BJ (cell line): ENCODE measurements at regions not wholly inside any gene's neighbourhood (a gene's known extent, or its start where the extent isn't known, plus 50 kb on each side); places are given as distances from the start of the nearest gene placed in this dataset.

ENCODE experiments used
- CTCF ChIA-PET: fragments of 350-600 bp; formaldehyde crosslinking; extraction: SDS; loops from one replicate; lab custom pipeline; 2021; ENCODE audit warnings: antibody characterized with exemption, inconsistent platforms; lab: Yijun Ruan, JAX
- POLR2A ChIA-PET: fragments of 300-600 bp; sonication (Branson Sonifier 250); formaldehyde crosslinking; extraction: SDS; loops from one replicate; lab custom pipeline; 2021; ENCODE audit warnings: antibody characterized with exemption; lab: Charles Lee
- DNase-seq: peaks from one replicate; pipeline ENCODE4 v3.0.0-alpha.2; 2011; ENCODE audit warnings: low read depth
- H3K27me3 ChIP-seq: 2 replicates; pipeline ENCODE4 v1.6.0; 2011; ENCODE audit warnings: low read length; ENCODE audit not compliant: control insufficient read depth, insufficient read depth
- H3K36me3 ChIP-seq: 2 replicates; pipeline ENCODE4 v1.5.1; 2011; ENCODE audit warnings: low read length; ENCODE audit not compliant: control insufficient read depth, insufficient read depth
- H3K4me3 ChIP-seq: 2 replicates; pipeline ENCODE4 v1.5.1; 2011; ENCODE audit warnings: low read depth, mild to moderate bottlenecking, control low read depth, low read length
- TF ChIP-seq, protein P1 (sequence below): IDR thresholded peaks from 2 replicates; pipeline ENCODE4 v1.5.1; 2011; ENCODE audit warnings: low read depth, mild to moderate bottlenecking, control low read depth, inconsistent platforms, low read length, moderate library complexity; ENCODE audit not compliant: insufficient read depth

- Histone ChIP-seq H3K4me3 (no peak overlapping the region), H3K36me3 (no peaks in the 10 kb centered on the region), H3K27me3 (no peaks in the 10 kb centered on the region)
- TF ChIP-seq, protein P1, sequence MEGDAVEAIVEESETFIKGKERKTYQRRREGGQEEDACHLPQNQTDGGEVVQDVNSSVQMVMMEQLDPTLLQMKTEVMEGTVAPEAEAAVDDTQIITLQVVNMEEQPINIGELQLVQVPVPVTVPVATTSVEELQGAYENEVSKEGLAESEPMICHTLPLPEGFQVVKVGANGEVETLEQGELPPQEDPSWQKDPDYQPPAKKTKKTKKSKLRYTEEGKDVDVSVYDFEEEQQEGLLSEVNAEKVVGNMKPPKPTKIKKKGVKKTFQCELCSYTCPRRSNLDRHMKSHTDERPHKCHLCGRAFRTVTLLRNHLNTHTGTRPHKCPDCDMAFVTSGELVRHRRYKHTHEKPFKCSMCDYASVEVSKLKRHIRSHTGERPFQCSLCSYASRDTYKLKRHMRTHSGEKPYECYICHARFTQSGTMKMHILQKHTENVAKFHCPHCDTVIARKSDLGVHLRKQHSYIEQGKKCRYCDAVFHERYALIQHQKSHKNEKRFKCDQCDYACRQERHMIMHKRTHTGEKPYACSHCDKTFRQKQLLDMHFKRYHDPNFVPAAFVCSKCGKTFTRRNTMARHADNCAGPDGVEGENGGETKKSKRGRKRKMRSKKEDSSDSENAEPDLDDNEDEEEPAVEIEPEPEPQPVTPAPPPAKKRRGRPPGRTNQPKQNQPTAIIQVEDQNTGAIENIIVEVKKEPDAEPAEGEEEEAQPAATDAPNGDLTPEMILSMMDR: no peak
- no peak for DNase-seq
- ChIA-PET POLR2A (no interaction called here), CTCF (no interaction called here)
These were observed 190.6 kb upstream of the C11orf58 start for GRCh38 chr11:16547879-16548278.

GRCh38 chr11:16543642-16544041 is 187.3 kb upstream of the SOX6 start:
- no peak overlapping the region for H3K4me3 ChIP-seq
- TF ChIP-seq, protein P1: no peak
- DNase-seq: no peak
- ChIA-PET CTCF (no interaction called here), POLR2A (no interaction called here)
- no peaks in the 10 kb centered on the region for H3K27me3 ChIP-seq
- no peaks in the 10 kb centered on the region for H3K36me3 ChIP-seq

DNA sequence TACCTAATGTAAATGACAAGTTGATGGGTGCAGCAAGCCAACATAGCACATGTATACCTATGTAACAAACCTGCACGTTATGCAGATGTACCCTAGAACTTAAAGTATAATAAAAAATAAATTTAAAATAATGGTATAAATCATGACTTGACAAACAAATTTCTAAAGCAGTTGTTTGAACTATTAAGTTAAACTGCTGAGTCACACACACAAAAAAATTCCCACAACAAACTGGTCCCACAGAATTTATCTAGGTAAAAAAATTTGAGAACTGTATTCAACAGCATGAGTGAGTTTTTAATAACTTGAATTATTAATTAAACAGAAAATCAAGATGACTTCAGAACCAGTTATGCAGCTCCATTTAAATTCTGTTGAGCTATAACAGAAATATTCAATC is 186.0 kb upstream of the SOX6 start:
- DNase-seq: no peak
- ChIA-PET POLR2A (no interaction called here), CTCF (no interaction called here)
- no peaks in the 10 kb centered on the region for H3K27me3 ChIP-seq
- TF ChIP-seq, protein P1: no peak
- no peak overlapping the region for H3K4me3 ChIP-seq
- no peaks in the 10 kb centered on the region for H3K36me3 ChIP-seq

DNA sequence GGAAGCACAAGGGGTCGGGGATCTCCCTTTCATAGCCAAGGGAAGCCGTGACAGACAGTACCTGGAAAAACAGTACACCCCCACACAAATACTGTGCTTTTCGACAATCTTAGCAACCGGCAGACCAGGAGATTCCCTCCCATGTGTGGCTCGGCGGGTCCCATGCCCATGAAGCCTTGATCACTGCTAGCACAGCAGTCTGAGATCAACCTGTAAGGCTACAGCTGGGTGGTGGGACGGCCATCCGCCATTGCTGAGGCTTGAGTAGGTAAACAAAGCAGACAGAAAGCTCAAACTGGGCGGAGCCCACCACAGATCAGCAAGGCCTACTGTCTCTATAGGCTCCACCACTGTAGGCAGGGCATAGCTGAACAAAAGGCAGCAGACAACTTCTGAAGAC is 180.2 kb upstream of the SOX6 start:
- TF ChIP-seq, protein P1: no peak
- ChIA-PET POLR2A (no interaction called here), CTCF (no interaction called here)
- no peak for DNase-seq
- no peak overlapping the region for H3K4me3 ChIP-seq
- H3K36me3 ChIP-seq: no peaks in the 10 kb centered on the region
- H3K27me3 ChIP-seq: no peaks in the 10 kb centered on the region

- DNase-seq: no peak
- Histone ChIP-seq H3K4me3 (no peak overlapping the region), H3K36me3 (no peaks in the 10 kb centered on the region), H3K27me3 (no peaks in the 10 kb centered on the region)
- TF ChIP-seq, protein P1: no peak
- ChIA-PET POLR2A (no interaction called here), CTCF (interaction anchor here (0.7 kb wide), 1 partner anchor 15 kb away, joined by 3 read pairs; no protein-coding TSS in a partner anchor)
These were observed 172.3 kb upstream of the SOX6 start for GRCh38 chr11:16528639-16529038.
